ENCODE measurements at regions not wholly inside any gene's neighbourhood (a gene's known extent, or its start where the extent isn't known, plus 50 kb on each side); places are given as distances from the start of the nearest gene placed in this dataset.

DNA sequence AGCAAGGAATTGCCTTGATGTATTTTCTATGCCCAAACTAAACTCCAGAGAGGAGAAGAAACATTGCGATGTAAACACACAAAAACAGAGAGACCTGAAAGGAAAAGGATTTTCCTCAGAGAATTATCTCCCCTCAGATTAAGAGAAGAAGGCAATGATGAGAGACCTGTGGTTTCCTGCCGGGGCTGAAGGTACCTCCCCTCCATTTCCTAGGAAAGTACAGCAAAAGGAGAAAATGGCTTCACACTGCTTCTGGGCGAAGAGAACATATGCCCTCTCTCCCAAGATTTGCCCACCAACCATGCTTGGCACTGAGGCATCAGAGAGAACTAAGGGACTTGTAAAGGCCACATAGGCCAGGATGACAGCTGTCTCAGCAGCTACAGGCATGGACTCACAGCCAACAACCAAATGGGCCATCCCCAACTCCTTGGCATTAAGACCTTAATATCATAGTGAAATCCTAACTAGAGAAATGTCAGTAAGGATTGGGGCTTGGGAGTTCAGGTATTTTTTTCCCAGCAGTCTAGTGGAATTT lies 523.0 kb downstream of the PTPRC start:
- H3K9me3 ChIP-seq, result no peaks in the 10 kb centered on the region
- H3K27me3 ChIP-seq, result no peaks in the 10 kb centered on the region
- no peak for DNase-seq (ENCODE audit: low spot score in 2 of 2)
- no peak overlapping the region for H3K4me3 ChIP-seq
- no peaks in the 10 kb centered on the region for H3K36me3 ChIP-seq
- no peak overlapping the region for H3K27ac ChIP-seq
- no peaks in the 10 kb centered on the region for H3K4me1 ChIP-seq
- TF ChIP-seq, protein P1, sequence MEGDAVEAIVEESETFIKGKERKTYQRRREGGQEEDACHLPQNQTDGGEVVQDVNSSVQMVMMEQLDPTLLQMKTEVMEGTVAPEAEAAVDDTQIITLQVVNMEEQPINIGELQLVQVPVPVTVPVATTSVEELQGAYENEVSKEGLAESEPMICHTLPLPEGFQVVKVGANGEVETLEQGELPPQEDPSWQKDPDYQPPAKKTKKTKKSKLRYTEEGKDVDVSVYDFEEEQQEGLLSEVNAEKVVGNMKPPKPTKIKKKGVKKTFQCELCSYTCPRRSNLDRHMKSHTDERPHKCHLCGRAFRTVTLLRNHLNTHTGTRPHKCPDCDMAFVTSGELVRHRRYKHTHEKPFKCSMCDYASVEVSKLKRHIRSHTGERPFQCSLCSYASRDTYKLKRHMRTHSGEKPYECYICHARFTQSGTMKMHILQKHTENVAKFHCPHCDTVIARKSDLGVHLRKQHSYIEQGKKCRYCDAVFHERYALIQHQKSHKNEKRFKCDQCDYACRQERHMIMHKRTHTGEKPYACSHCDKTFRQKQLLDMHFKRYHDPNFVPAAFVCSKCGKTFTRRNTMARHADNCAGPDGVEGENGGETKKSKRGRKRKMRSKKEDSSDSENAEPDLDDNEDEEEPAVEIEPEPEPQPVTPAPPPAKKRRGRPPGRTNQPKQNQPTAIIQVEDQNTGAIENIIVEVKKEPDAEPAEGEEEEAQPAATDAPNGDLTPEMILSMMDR (IDR thresholded peaks at IDR 0.05), result no peak
- intact Hi-C loops (cut with DNase I), result no loop called here

DNA sequence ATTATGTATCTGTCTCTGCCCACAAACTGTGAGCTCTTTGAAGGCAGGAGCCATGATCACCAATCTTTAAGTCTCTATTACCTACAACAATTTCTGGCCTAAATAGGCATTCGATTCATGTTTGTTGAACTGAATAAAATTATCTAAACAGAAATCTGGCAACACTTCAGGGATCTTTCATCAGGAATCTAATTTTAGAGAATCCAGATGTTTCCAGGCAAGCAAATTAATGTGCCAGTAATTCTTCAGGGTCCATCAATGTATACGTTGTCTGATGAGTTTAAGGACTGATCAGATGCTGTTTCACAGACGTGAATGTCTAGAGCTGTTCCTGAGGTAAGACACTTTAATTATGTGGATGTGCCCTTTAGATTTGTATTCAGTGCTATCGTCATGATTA lies 524.4 kb downstream of the PTPRC start:
- Histone ChIP-seq H3K9me3 (no peaks in the 10 kb centered on the region), H3K4me1 (no peaks in the 10 kb centered on the region), H3K36me3 (no peaks in the 10 kb centered on the region), H3K4me3 (no peak overlapping the region), H3K27ac (no peak overlapping the region), H3K27me3 (no peaks in the 10 kb centered on the region)
- intact Hi-C loops (cut with DNase I), result no loop called here
- TF ChIP-seq, protein P1 (IDR thresholded peaks at IDR 0.05), result no peak
- DNase-seq (ENCODE audit: low spot score in 2 of 2), result no peak

DNA sequence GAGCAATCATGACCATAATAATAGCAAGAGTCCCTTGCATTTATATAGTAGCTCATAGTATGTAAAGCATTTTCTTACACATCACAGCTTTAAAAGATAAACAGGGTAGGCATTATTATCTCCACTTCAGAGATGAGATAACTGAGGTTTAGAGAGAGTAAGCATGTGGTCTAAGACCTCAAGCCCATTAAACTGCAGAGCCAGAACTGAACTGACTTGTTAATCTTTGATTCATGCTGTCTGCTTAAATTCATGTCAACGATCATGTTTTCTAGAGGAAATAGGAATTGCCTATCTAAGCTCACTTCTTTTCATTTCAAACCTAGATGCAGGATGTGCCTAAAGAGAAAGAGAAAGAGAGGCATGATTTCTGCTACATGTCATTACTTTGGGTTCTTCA lies 524.8 kb downstream of the PTPRC start:
- H3K9me3 ChIP-seq, result no peaks in the 10 kb centered on the region
- no peaks in the 10 kb centered on the region for H3K27me3 ChIP-seq
- H3K27ac ChIP-seq, result no peak overlapping the region
- DNase-seq (ENCODE audit: low spot score in 2 of 2), result no peak
- no peaks in the 10 kb centered on the region for H3K36me3 ChIP-seq
- TF ChIP-seq, protein P1 (IDR thresholded peaks at IDR 0.05), result no peak
- no peak overlapping the region for H3K4me3 ChIP-seq
- intact Hi-C loops (cut with DNase I), result no loop called here
- H3K4me1 ChIP-seq, result no peaks in the 10 kb centered on the region

DNA sequence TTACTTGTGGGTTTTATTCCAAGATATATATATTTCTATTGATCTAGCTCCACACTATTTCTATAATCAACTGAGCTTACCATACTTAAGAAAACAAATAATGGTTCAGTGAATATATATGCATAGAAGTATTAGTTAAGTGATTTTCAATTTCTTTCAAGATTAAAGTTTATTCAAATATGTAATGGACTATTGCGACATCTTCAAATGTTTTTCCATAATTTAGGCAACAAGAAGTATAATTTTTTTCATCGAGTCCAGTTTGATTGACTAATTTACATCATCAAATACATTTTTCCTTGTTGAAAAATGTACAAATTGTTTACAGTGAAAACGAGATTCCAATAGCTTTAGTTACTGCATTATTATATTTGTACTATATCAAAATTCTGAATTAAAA lies 528.6 kb downstream of the PTPRC start:
- Histone ChIP-seq H3K36me3 (no peaks in the 10 kb centered on the region), H3K27ac (no peak overlapping the region), H3K9me3 (no peaks in the 10 kb centered on the region), H3K4me1 (no peaks in the 10 kb centered on the region), H3K4me3 (no peak overlapping the region), H3K27me3 (no peaks in the 10 kb centered on the region)
- intact Hi-C loops (cut with DNase I), result no loop called here
- DNase-seq (ENCODE audit: low spot score in 2 of 2), result no peak
- TF ChIP-seq, protein P1 (IDR thresholded peaks at IDR 0.05), result no peak

DNA sequence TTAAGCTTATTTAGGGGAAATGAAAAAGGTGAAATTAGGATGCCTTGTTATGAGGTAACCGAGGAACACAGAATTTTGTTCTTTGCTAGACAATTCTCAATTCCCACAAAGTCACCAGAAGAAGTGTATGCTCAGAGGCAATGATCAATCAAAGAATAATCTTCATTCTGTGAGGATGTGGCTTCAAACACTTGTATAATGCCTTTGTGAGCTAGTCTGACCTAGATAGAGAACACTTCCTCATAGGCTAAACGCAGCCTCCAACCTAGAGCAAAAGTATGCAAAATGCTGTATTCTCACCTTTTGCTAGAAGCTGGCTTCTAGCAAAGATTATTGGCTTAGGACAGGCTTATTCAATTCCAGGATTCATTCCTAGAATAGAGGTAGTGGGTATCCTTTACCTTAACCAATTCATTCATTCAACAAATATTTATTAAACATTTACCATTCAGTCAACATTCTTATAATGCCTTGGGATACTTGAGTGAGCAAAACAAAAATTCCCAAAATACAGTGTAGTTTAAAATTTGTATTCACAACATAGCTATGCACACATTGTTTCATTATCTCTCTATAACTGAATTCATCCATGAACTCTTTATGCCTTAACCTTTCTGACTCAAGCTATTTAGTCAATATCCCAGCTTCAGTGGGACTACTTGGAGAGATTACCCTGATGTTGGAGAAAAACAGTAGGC lies 530.2 kb downstream of the PTPRC start:
- Histone ChIP-seq H3K4me1 (no peaks in the 10 kb centered on the region), H3K27me3 (no peaks in the 10 kb centered on the region), H3K27ac (no peak overlapping the region), H3K36me3 (no peaks in the 10 kb centered on the region), H3K4me3 (no peak overlapping the region), H3K9me3 (no peaks in the 10 kb centered on the region)
- TF ChIP-seq, protein P1 (IDR thresholded peaks at IDR 0.05), result no peak
- DNase-seq (ENCODE audit: low spot score in 2 of 2), result no peak
- intact Hi-C loops (cut with DNase I), result no loop called here

All from ascending aorta (tissue), 2 donors.